ENCODE measurements at regions not wholly inside any gene's neighbourhood (a gene's known extent, or its start where the extent isn't known, plus 50 kb on each side); places are given as distances from the start of the nearest gene placed in this dataset.

DNA sequence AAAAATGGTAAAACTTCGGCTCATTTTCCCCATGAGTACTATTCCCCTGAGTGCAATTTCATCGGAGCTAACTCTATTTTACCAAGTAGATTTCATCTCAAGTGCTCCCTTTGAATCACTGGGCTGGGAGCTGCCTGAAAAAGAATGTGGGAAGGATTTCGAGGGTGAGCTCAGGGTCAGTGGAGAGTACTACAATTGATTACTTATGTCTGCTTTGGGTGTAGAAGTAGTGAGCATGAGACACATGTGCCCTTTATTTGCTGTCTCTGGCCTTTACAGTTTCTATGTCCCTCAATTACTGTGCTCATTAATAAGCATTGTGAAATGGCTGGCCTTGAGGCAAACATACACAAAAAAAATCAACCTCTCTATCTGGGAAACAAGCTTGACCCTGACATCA, 172.7 kb upstream of the RFX3 start:
- TF ChIP-seq, protein P1, sequence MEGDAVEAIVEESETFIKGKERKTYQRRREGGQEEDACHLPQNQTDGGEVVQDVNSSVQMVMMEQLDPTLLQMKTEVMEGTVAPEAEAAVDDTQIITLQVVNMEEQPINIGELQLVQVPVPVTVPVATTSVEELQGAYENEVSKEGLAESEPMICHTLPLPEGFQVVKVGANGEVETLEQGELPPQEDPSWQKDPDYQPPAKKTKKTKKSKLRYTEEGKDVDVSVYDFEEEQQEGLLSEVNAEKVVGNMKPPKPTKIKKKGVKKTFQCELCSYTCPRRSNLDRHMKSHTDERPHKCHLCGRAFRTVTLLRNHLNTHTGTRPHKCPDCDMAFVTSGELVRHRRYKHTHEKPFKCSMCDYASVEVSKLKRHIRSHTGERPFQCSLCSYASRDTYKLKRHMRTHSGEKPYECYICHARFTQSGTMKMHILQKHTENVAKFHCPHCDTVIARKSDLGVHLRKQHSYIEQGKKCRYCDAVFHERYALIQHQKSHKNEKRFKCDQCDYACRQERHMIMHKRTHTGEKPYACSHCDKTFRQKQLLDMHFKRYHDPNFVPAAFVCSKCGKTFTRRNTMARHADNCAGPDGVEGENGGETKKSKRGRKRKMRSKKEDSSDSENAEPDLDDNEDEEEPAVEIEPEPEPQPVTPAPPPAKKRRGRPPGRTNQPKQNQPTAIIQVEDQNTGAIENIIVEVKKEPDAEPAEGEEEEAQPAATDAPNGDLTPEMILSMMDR (IDR thresholded peaks at IDR 0.05) = no peak
- TF ChIP-seq TCF7L2 (IDR thresholded peaks at IDR 0.05; ENCODE audit: low read depth, low read length) = no peak
- TF ChIP-seq POLR2AphosphoS5 (IDR thresholded peaks at IDR 0.05; ENCODE audit: low read depth, low read length) = no peak
- no peak for TF ChIP-seq SIN3A (IDR thresholded peaks at IDR 0.05; ENCODE audit: borderline replicate concordance, insufficient read depth, low read depth, low read length)
- TF ChIP-seq, protein P2, sequence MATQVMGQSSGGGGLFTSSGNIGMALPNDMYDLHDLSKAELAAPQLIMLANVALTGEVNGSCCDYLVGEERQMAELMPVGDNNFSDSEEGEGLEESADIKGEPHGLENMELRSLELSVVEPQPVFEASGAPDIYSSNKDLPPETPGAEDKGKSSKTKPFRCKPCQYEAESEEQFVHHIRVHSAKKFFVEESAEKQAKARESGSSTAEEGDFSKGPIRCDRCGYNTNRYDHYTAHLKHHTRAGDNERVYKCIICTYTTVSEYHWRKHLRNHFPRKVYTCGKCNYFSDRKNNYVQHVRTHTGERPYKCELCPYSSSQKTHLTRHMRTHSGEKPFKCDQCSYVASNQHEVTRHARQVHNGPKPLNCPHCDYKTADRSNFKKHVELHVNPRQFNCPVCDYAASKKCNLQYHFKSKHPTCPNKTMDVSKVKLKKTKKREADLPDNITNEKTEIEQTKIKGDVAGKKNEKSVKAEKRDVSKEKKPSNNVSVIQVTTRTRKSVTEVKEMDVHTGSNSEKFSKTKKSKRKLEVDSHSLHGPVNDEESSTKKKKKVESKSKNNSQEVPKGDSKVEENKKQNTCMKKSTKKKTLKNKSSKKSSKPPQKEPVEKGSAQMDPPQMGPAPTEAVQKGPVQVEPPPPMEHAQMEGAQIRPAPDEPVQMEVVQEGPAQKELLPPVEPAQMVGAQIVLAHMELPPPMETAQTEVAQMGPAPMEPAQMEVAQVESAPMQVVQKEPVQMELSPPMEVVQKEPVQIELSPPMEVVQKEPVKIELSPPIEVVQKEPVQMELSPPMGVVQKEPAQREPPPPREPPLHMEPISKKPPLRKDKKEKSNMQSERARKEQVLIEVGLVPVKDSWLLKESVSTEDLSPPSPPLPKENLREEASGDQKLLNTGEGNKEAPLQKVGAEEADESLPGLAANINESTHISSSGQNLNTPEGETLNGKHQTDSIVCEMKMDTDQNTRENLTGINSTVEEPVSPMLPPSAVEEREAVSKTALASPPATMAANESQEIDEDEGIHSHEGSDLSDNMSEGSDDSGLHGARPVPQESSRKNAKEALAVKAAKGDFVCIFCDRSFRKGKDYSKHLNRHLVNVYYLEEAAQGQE (IDR thresholded peaks at IDR 0.05; ENCODE audit: insufficient read depth in 1 of 2, low read depth in 2 of 2, low read length in 1 of 2) = no peak
